ENCODE measurements at regions not wholly inside any gene's neighbourhood (a gene's known extent, or its start where the extent isn't known, plus 50 kb on each side); places are given as distances from the start of the nearest gene placed in this dataset.
"Not testable (repeated sequence)": the region's sequence is repeated elsewhere in the genome, so short reads cannot be mapped to it uniquely, and the experiment has no call there.

- Histone ChIP-seq H3K27me3 (replicated peaks; ENCODE audit: control insufficient read depth, insufficient read depth, low read length) (0 out of 2 replicates have a peak, but pooled peaks cover 1% of the 10 kb centered on the region), H3K4me3 (ENCODE audit: low read depth, low read length) (no peak overlapping the region), H3K9me3 (0 out of 2 replicates have a peak, but pooled peaks cover 3% of the 10 kb centered on the region), H3K36me3 (ENCODE audit: control insufficient read depth, insufficient read depth, low read length) (no peaks in the 10 kb centered on the region), H3K4me1 (no peaks in the 10 kb centered on the region; the same call in 1 of the 2 replicates)
- ChIA-PET CTCF (interaction anchor here (0.5 kb wide), 1 partner anchor 58 kb away, joined by 6 read pairs; the partner anchor contains the start of gene IGFBP5), POLR2A (no interaction called here)
- intact Hi-C loops (cut with micrococcal nuclease; ENCODE audit: unreplicated experiment): no loop called here
- BruUV-seq (replicated peaks): no TSS peak
- no peak overlapping the region for H3K27ac Mint-ChIP-seq (ENCODE audit: unreplicated experiment)
- no peak overlapping the region for H3K4me3 Mint-ChIP-seq (ENCODE audit: unreplicated experiment)
- H3K27me3 Mint-ChIP-seq (ENCODE audit: insufficient read depth, unreplicated experiment): peaks cover 18% of the 10 kb centered on the region
- DNase-seq: no peak
- no peak for TF ChIP-seq CTCF (IDR thresholded peaks at IDR 0.05; ENCODE audit: insufficient read depth in 1 of 2, low read depth in 1 of 2, low read length in 1 of 2, severe bottlenecking in 1 of 2, unreplicated experiment in 1 of 2)
- H3K9me3 Mint-ChIP-seq (ENCODE audit: unreplicated experiment): peaks cover 10% of the 10 kb centered on the region
- no peaks in the 10 kb centered on the region for H3K36me3 Mint-ChIP-seq (ENCODE audit: insufficient read depth, unreplicated experiment)
- H3K4me1 Mint-ChIP-seq (ENCODE audit: low read depth, unreplicated experiment): no peaks in the 10 kb centered on the region
These were observed 57.6 kb upstream of the IGFBP5 start for GRCh38 chr2:216752855-216753505.

GRCh38 chr2:216750750-216751149 lies 55.4 kb upstream of the IGFBP5 start:
- intact Hi-C loops (cut with micrococcal nuclease; ENCODE audit: unreplicated experiment); H3K4me3 Mint-ChIP-seq (ENCODE audit: unreplicated experiment); H3K36me3 Mint-ChIP-seq (ENCODE audit: insufficient read depth, unreplicated experiment); H3K4me1 ChIP-seq; H3K4me1 Mint-ChIP-seq (ENCODE audit: low read depth, unreplicated experiment); DNase-seq; H3K4me3 ChIP-seq (ENCODE audit: low read depth, low read length); H3K27me3 ChIP-seq (replicated peaks; ENCODE audit: control insufficient read depth, insufficient read depth, low read length); CTCF ChIA-PET; POLR2A ChIA-PET; H3K27ac Mint-ChIP-seq (ENCODE audit: unreplicated experiment); BruUV-seq (replicated peaks); H3K9me3 ChIP-seq; H3K36me3 ChIP-seq (ENCODE audit: control insufficient read depth, insufficient read depth, low read length): not testable (repeated sequence)
- Mint-ChIP-seq H3K9me3 (ENCODE audit: unreplicated experiment) (peaks cover 10% of the 10 kb centered on the region), H3K27me3 (ENCODE audit: insufficient read depth, unreplicated experiment) (peaks cover 12% of the 10 kb centered on the region)

GRCh38 chr2:216746268-216746667 lies 50.9 kb upstream of the IGFBP5 start:
- H3K9me3 ChIP-seq; H3K4me1 Mint-ChIP-seq (ENCODE audit: low read depth, unreplicated experiment); H3K36me3 ChIP-seq (ENCODE audit: control insufficient read depth, insufficient read depth, low read length); H3K27me3 ChIP-seq (replicated peaks; ENCODE audit: control insufficient read depth, insufficient read depth, low read length); H3K27ac Mint-ChIP-seq (ENCODE audit: unreplicated experiment); H3K4me3 ChIP-seq (ENCODE audit: low read depth, low read length); H3K4me3 Mint-ChIP-seq (ENCODE audit: unreplicated experiment); BruUV-seq (replicated peaks); intact Hi-C loops (cut with micrococcal nuclease; ENCODE audit: unreplicated experiment); DNase-seq; POLR2A ChIA-PET; H3K4me1 ChIP-seq; H3K36me3 Mint-ChIP-seq (ENCODE audit: insufficient read depth, unreplicated experiment): not testable (repeated sequence)
- Mint-ChIP-seq H3K27me3 (ENCODE audit: insufficient read depth, unreplicated experiment) (peaks cover 21% of the 10 kb centered on the region), H3K9me3 (ENCODE audit: unreplicated experiment) (peaks cover 10% of the 10 kb centered on the region)
- CTCF ChIA-PET: interaction anchor here (0.6 kb wide), 1 partner anchor 862 kb away, joined by 3 read pairs; no protein-coding TSS in a partner anchor

GRCh38 chr2:216745453-216745852 lies 50.1 kb upstream of the IGFBP5 start:
- 0 out of 2 replicates have a peak, but pooled peaks cover 3% of the 10 kb centered on the region for H3K9me3 ChIP-seq
- intact Hi-C loops (cut with micrococcal nuclease; ENCODE audit: unreplicated experiment): no loop called here
- H3K4me1 ChIP-seq: no peaks in the 10 kb centered on the region; the same call in 1 of the 2 replicates
- Mint-ChIP-seq H3K27ac (ENCODE audit: unreplicated experiment) (no peak overlapping the region), H3K4me1 (ENCODE audit: low read depth, unreplicated experiment) (no peaks in the 10 kb centered on the region), H3K27me3 (ENCODE audit: insufficient read depth, unreplicated experiment) (peaks cover 21% of the 10 kb centered on the region), H3K36me3 (ENCODE audit: insufficient read depth, unreplicated experiment) (no peaks in the 10 kb centered on the region), H3K9me3 (ENCODE audit: unreplicated experiment) (peaks cover 10% of the 10 kb centered on the region), H3K4me3 (ENCODE audit: unreplicated experiment) (no peak overlapping the region)
- ChIA-PET CTCF (interaction anchor here (0.5 kb wide), 1 partner anchor 52 kb away, joined by 3 read pairs; no protein-coding TSS in a partner anchor), POLR2A (no interaction called here)
- BruUV-seq (replicated peaks): no TSS peak
- H3K4me3 ChIP-seq (ENCODE audit: low read depth, low read length): no peak overlapping the region
- no peaks in the 10 kb centered on the region for H3K27me3 ChIP-seq (replicated peaks; ENCODE audit: control insufficient read depth, insufficient read depth, low read length)
- no peak for TF ChIP-seq CTCF (IDR thresholded peaks at IDR 0.05; ENCODE audit: insufficient read depth in 1 of 2, low read depth in 1 of 2, low read length in 1 of 2, severe bottlenecking in 1 of 2, unreplicated experiment in 1 of 2)
- no peaks in the 10 kb centered on the region for H3K36me3 ChIP-seq (ENCODE audit: control insufficient read depth, insufficient read depth, low read length)
- no peak for DNase-seq
